Femur (tissue), 1 donor: ENCODE measurements at regions not wholly inside any gene's neighbourhood (a gene's known extent, or its start where the extent isn't known, plus 50 kb on each side); places are given as distances from the start of the nearest gene placed in this dataset.

Source experiments
- DNase-seq: peaks from one replicate; pipeline ENCODE4 v3.0.0-alpha.2; 2017

- DNase-seq, result no peak
Observed at GRCh38 chr1:243910607-243911006, 60.6 kb upstream of the AKT3 start.

DNA sequence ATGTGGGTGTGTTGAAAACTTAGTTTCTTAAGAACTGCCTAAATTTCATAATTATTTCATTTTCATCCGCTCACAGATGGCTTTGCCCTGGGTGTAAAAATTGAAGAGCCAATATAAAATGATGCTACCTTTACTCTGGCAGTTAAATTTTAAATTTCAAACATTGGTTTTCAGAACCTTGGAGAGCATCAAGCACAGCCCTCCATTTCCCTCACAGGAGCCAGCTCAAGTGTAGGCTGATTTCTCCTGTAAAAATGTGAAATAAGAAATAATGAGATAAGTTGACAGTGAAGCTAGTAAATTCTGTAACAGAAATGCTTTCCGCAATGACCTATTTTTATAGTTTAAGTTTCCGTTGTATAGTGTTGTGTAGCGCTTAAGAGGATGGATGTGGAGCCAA lies 53.9 kb upstream of the AKT3 start:
- DNase-seq, result no peak

- DNase-seq, result no peak
Observed at GRCh38 chr1:243903041-243903440, 53.0 kb upstream of the AKT3 start.

GRCh38 chr1:243902100-243902499 lies 52.1 kb upstream of the AKT3 start:
- no peak for DNase-seq
